ENCODE measurements at regions not wholly inside any gene's neighbourhood (a gene's known extent, or its start where the extent isn't known, plus 50 kb on each side); places are given as distances from the start of the nearest gene placed in this dataset.
"Not testable (repeated sequence)": the region's sequence is repeated elsewhere in the genome, so short reads cannot be mapped to it uniquely, and the experiment has no call there.

- no peak for DNase-seq
Measured at GRCh38 chr10:130926442-130926841, 385.1 kb downstream of the TCERG1L start.

- DNase-seq: no peak
Measured at GRCh38 chr10:130927157-130927556, 384.4 kb downstream of the TCERG1L start.

GRCh38 chr10:130928306-130928705 is 383.2 kb downstream of the TCERG1L start:
- DNase-seq: no peak

GRCh38 chr10:130929422-130930325 is 381.8 kb downstream of the TCERG1L start:
- DNase-seq: no peak

- DNase-seq: no peak
Measured at GRCh38 chr10:130930821-130931220, 380.7 kb downstream of the TCERG1L start.

- no peak for DNase-seq
Measured at GRCh38 chr10:130931256-130931655, 380.3 kb downstream of the TCERG1L start.

- DNase-seq: no peak
Measured at GRCh38 chr10:130932326-130933007, 379.1 kb downstream of the TCERG1L start.

GRCh38 chr10:130933008-130933390 is 378.5 kb downstream of the TCERG1L start:
- DNase-seq: no peak

GRCh38 chr10:130934293-130935127 is 377.0 kb downstream of the TCERG1L start:
- DNase-seq: no peak

- DNase-seq: no peak
Measured at GRCh38 chr10:130935128-130935439, 376.4 kb downstream of the TCERG1L start.

GRCh38 chr10:130935897-130936550 is 375.5 kb downstream of the TCERG1L start:
- DNase-seq: no peak

GRCh38 chr10:130936851-130937250 is 374.7 kb downstream of the TCERG1L start:
- no peak for DNase-seq

GRCh38 chr10:130938051-130938450 is 373.5 kb downstream of the TCERG1L start:
- no peak for DNase-seq

- not testable (repeated sequence) for DNase-seq
Measured at GRCh38 chr10:130938891-130939290, 372.6 kb downstream of the TCERG1L start.

- no peak for DNase-seq
Measured at GRCh38 chr10:130941886-130942285, 369.6 kb downstream of the TCERG1L start.

- no peak for DNase-seq
Measured at GRCh38 chr10:130952086-130952485, 359.4 kb downstream of the TCERG1L start.

- DNase-seq: no peak
Measured at GRCh38 chr10:130954326-130954905, 357.1 kb downstream of the TCERG1L start.

GRCh38 chr10:130956251-130956650 is 355.3 kb downstream of the TCERG1L start:
- DNase-seq: no peak

GRCh38 chr10:130957423-130957822 is 354.1 kb downstream of the TCERG1L start:
- DNase-seq: no peak

GRCh38 chr10:130958003-130958402 is 353.5 kb downstream of the TCERG1L start:
- no peak for DNase-seq

GRCh38 chr10:130958981-130959751 is 352.4 kb downstream of the TCERG1L start:
- DNase-seq: no peak

- no peak for DNase-seq
Measured at GRCh38 chr10:130959752-130960195, 351.7 kb downstream of the TCERG1L start.

All from stimulated activated CD4-positive, alpha-beta T cell treated with anti-CD3 and anti-CD28 coated beads, Interleukin-2, amount 100 ng/mL, for 24 hours (primary cell).